WTC11 (cell line): ENCODE measurements at regions not wholly inside any gene's neighbourhood (a gene's known extent, or its start where the extent isn't known, plus 50 kb on each side); places are given as distances from the start of the nearest gene placed in this dataset.

Source experiments
- CREB1 ChIP-seq: sonication (generic); formaldehyde crosslinking; IDR thresholded peaks from 2 replicates; pipeline ENCODE4 v1.8.0; 2023; ENCODE audit warnings: mild to moderate bottlenecking, missing genetic modification reagents
- IRF1 ChIP-seq: sonication (generic); formaldehyde crosslinking; IDR thresholded peaks from 2 replicates; pipeline ENCODE4 v1.8.0; 2023; ENCODE audit warnings: missing genetic modification reagents
- NR3C1 ChIP-seq: sonication (generic); formaldehyde crosslinking; conservative IDR thresholded peaks from 2 replicates; pipeline ENCODE4 v1.8.1; 2023; ENCODE audit warnings: low read depth, mild to moderate bottlenecking, missing genetic modification reagents
- SP1 ChIP-seq: sonication (generic); formaldehyde crosslinking; conservative IDR thresholded peaks from 2 replicates; pipeline ENCODE4 v1.8.1; 2022; ENCODE audit warnings: missing genetic modification reagents
- USF2 ChIP-seq: sonication (generic); formaldehyde crosslinking; IDR thresholded peaks from 2 replicates; pipeline ENCODE4 v1.8.1; 2023; ENCODE audit warnings: mild to moderate bottlenecking, missing genetic modification reagents, moderate library complexity
- ZNF138 ChIP-seq: sonication (generic); formaldehyde crosslinking; conservative IDR thresholded peaks from 2 replicates; pipeline ENCODE4 v1.8.1; 2022; ENCODE audit warnings: mild to moderate bottlenecking, moderate library complexity, missing genetic modification reagents
- TF ChIP-seq, protein P1 (sequence below): fragments of 200-600 bp; IDR thresholded peaks from 2 replicates; pipeline ENCODE4 v1.8.0; 2022; ENCODE audit warnings: antibody characterized with exemption
- TF ChIP-seq, protein P2 (sequence below): sonication (generic); formaldehyde crosslinking; IDR thresholded peaks from 2 replicates; pipeline ENCODE4 v1.8.1; 2023; ENCODE audit warnings: mild to moderate bottlenecking, missing genetic modification reagents, moderate library complexity
- TF ChIP-seq, protein P3 (sequence below): fragments of 250-450 bp; sonication (Bioruptor Pico); IDR thresholded peaks from 2 replicates; pipeline ENCODE4 v1.9.0; 2021; ENCODE audit warnings: mild to moderate bottlenecking, borderline replicate concordance

GRCh38 chr3:6439226-6439625 is 421.7 kb upstream of the GRM7 start:
- TF ChIP-seq ZNF138 (CRISPR knock-in tag) (no peak), USF2 (CRISPR knock-in tag) (no peak), CREB1 (CRISPR knock-in tag) (no peak), SP1 (CRISPR knock-in tag) (no peak), IRF1 (CRISPR knock-in tag) (no peak), NR3C1 (no peak)
- TF ChIP-seq, protein P1, sequence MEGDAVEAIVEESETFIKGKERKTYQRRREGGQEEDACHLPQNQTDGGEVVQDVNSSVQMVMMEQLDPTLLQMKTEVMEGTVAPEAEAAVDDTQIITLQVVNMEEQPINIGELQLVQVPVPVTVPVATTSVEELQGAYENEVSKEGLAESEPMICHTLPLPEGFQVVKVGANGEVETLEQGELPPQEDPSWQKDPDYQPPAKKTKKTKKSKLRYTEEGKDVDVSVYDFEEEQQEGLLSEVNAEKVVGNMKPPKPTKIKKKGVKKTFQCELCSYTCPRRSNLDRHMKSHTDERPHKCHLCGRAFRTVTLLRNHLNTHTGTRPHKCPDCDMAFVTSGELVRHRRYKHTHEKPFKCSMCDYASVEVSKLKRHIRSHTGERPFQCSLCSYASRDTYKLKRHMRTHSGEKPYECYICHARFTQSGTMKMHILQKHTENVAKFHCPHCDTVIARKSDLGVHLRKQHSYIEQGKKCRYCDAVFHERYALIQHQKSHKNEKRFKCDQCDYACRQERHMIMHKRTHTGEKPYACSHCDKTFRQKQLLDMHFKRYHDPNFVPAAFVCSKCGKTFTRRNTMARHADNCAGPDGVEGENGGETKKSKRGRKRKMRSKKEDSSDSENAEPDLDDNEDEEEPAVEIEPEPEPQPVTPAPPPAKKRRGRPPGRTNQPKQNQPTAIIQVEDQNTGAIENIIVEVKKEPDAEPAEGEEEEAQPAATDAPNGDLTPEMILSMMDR: no peak
- TF ChIP-seq, protein P2, sequence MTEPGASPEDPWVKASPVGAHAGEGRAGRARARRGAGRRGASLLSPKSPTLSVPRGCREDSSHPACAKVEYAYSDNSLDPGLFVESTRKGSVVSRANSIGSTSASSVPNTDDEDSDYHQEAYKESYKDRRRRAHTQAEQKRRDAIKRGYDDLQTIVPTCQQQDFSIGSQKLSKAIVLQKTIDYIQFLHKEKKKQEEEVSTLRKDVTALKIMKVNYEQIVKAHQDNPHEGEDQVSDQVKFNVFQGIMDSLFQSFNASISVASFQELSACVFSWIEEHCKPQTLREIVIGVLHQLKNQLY: no peak
- TF ChIP-seq, protein P3, sequence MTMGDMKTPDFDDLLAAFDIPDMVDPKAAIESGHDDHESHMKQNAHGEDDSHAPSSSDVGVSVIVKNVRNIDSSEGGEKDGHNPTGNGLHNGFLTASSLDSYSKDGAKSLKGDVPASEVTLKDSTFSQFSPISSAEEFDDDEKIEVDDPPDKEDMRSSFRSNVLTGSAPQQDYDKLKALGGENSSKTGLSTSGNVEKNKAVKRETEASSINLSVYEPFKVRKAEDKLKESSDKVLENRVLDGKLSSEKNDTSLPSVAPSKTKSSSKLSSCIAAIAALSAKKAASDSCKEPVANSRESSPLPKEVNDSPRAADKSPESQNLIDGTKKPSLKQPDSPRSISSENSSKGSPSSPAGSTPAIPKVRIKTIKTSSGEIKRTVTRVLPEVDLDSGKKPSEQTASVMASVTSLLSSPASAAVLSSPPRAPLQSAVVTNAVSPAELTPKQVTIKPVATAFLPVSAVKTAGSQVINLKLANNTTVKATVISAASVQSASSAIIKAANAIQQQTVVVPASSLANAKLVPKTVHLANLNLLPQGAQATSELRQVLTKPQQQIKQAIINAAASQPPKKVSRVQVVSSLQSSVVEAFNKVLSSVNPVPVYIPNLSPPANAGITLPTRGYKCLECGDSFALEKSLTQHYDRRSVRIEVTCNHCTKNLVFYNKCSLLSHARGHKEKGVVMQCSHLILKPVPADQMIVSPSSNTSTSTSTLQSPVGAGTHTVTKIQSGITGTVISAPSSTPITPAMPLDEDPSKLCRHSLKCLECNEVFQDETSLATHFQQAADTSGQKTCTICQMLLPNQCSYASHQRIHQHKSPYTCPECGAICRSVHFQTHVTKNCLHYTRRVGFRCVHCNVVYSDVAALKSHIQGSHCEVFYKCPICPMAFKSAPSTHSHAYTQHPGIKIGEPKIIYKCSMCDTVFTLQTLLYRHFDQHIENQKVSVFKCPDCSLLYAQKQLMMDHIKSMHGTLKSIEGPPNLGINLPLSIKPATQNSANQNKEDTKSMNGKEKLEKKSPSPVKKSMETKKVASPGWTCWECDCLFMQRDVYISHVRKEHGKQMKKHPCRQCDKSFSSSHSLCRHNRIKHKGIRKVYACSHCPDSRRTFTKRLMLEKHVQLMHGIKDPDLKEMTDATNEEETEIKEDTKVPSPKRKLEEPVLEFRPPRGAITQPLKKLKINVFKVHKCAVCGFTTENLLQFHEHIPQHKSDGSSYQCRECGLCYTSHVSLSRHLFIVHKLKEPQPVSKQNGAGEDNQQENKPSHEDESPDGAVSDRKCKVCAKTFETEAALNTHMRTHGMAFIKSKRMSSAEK: no peak
